Keratinocyte (primary cell): ENCODE measurements at regions not wholly inside any gene's neighbourhood (a gene's known extent, or its start where the extent isn't known, plus 50 kb on each side); places are given as distances from the start of the nearest gene placed in this dataset.

Source experiments
- DNase-seq: peaks from one replicate; pipeline ENCODE4 v3.0.0-alpha.2; 2011; ENCODE audit warnings: low read depth, missing footprints, low spot score
- FAIRE-seq: peaks from 2 replicates; lab custom pipeline; 2011; peaks lifted over from hg19 to GRCh38; lab: Jason Lieb, UNC
- H2AFZ ChIP-seq: 2 replicates; pipeline ENCODE4 v1.6.0; 2012; ENCODE audit warnings: low read length, control low read depth, inconsistent platforms; ENCODE audit not compliant: control insufficient read depth
- H3K27ac ChIP-seq: 2 replicates; pipeline ENCODE4 v1.5.1; 2011; ENCODE audit warnings: low read length; ENCODE audit not compliant: control insufficient read depth, insufficient read depth
- H3K27me3 ChIP-seq: 3 replicates; pipeline ENCODE4 v1.6.0; 2011; ENCODE audit warnings: low read length; ENCODE audit not compliant: control insufficient read depth, insufficient read depth; ENCODE audit errors: extremely low read depth
- H3K36me3 ChIP-seq, 2 experiments: 2 replicates in 1 of 2; 3 replicates in 1 of 2; pipeline ENCODE4 v1.5.1; 2011; ENCODE audit warnings: low read length in 2 of 2, mild to moderate bottlenecking in 1 of 2; ENCODE audit not compliant: control insufficient read depth in 2 of 2, insufficient read depth in 2 of 2; ENCODE audit errors: extremely low read depth in 1 of 2
- H3K4me1 ChIP-seq: 3 replicates; pipeline ENCODE4 v1.5.1; 2011; ENCODE audit warnings: low read length; ENCODE audit not compliant: control insufficient read depth, insufficient read depth; ENCODE audit errors: extremely low read depth
- H3K4me2 ChIP-seq: 3 replicates; pipeline ENCODE4 v1.6.0; 2011; ENCODE audit warnings: low read depth, low read length; ENCODE audit not compliant: control insufficient read depth, insufficient read depth; ENCODE audit errors: extremely low read depth
- H3K4me3 ChIP-seq, 3 experiments: fragments of 200-600 bp in 1 of 3; sonication (generic) in 1 of 3; 2 replicates in 2 of 3; 3 replicates in 1 of 3; pipeline ENCODE4 v1.5.1; 2011 to 2016; ENCODE audit warnings: low read length in 3 of 3, mild to moderate bottlenecking in 3 of 3, control low read depth in 2 of 3, inconsistent platforms in 1 of 3, low read depth in 1 of 3, mixed read lengths in 1 of 3, mixed run types in 1 of 3, moderate library complexity in 1 of 3; ENCODE audit not compliant: control insufficient read depth in 2 of 3, insufficient read depth in 2 of 3; ENCODE audit errors: extremely low read depth in 1 of 3
- H3K79me2 ChIP-seq: 2 replicates; pipeline ENCODE4 v1.6.0; 2012; ENCODE audit warnings: low read length; ENCODE audit not compliant: control insufficient read depth, insufficient read depth
- H3K9ac ChIP-seq: 3 replicates; pipeline ENCODE4 v1.6.0; 2011; ENCODE audit warnings: low read length; ENCODE audit not compliant: control insufficient read depth, insufficient read depth; ENCODE audit errors: extremely low read depth
- H3K9me1 ChIP-seq: 3 replicates; pipeline ENCODE4 v1.6.0; 2011; ENCODE audit warnings: low read length; ENCODE audit not compliant: control insufficient read depth, insufficient read depth; ENCODE audit errors: extremely low read depth
- H3K9me3 ChIP-seq: 2 replicates; pipeline ENCODE4 v1.5.1; 2012; ENCODE audit warnings: low read depth, low read length; ENCODE audit not compliant: control insufficient read depth
- H4K20me1 ChIP-seq: 3 replicates; pipeline ENCODE4 v1.6.0; 2011; ENCODE audit warnings: low read length; ENCODE audit not compliant: control insufficient read depth, insufficient read depth; ENCODE audit errors: extremely low read depth
- EZH2 ChIP-seq: IDR thresholded peaks from one replicate; pipeline ENCODE4 v1.6.1; 2012; ENCODE audit warnings: inconsistent platforms, mild to moderate bottlenecking, low read length, moderate library complexity
- dilution Hi-C: fragments of 300-500 bp; cut with MboI; formaldehyde crosslinking; loops from one replicate; pipeline ENCODE4 v1.7.0; 2020; ENCODE audit warnings: low sequenced_read_pairs; ENCODE audit not compliant: extremely low pct_ligation_motif_present
- TF ChIP-seq, protein P1 (sequence below), 3 experiments: IDR thresholded peaks in 1 of 3; conservative IDR thresholded peaks in 1 of 3; optimal IDR thresholded peaks in 1 of 3; 2 replicates in 2 of 3; 3 replicates in 1 of 3; pipeline versions ENCODE3 to v1.5.1; 2011; ENCODE audit warnings: low read length in 3 of 3, mild to moderate bottlenecking in 3 of 3, moderate library complexity in 2 of 3, control low read depth in 1 of 3, inconsistent platforms in 1 of 3; ENCODE audit not compliant: insufficient read depth in 2 of 3; ENCODE audit errors: extremely low read depth in 1 of 3

DNA sequence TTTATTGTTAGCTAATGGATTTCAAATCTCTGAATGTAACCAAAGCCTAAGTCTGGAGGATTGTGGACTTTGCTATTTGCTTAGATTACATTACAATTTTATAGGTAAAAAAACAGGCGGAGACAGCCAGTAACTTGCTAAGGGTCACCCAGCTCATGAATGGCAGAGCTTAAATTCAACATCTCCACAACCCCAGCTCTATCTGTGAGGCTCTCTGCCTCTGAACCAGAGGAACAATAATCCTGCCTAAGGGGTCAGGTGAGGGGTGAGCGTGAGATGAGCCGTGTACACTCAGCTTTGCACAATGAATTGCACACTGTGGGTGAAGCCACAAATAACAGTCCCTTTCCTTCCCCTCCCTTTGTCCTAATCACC is 69.8 kb upstream of the SPATA12 start:
- Histone ChIP-seq H3K9ac (no peak overlapping the region), H3K4me3 (no peak overlapping the region), H2AFZ (no peak overlapping the region), H3K36me3 (no peaks in the 10 kb centered on the region), H3K4me2 (no peak overlapping the region), H3K27ac (no peak overlapping the region), H4K20me1 (no peaks in the 10 kb centered on the region), H3K4me1 (no peaks in the 10 kb centered on the region), H3K27me3 (no peaks in the 10 kb centered on the region), H3K9me1 (no peaks in the 10 kb centered on the region), H3K9me3 (no peaks in the 10 kb centered on the region), H3K79me2 (no peaks in the 10 kb centered on the region)
- no peak for FAIRE-seq
- DNase-seq, result no peak
- TF ChIP-seq, protein P1, sequence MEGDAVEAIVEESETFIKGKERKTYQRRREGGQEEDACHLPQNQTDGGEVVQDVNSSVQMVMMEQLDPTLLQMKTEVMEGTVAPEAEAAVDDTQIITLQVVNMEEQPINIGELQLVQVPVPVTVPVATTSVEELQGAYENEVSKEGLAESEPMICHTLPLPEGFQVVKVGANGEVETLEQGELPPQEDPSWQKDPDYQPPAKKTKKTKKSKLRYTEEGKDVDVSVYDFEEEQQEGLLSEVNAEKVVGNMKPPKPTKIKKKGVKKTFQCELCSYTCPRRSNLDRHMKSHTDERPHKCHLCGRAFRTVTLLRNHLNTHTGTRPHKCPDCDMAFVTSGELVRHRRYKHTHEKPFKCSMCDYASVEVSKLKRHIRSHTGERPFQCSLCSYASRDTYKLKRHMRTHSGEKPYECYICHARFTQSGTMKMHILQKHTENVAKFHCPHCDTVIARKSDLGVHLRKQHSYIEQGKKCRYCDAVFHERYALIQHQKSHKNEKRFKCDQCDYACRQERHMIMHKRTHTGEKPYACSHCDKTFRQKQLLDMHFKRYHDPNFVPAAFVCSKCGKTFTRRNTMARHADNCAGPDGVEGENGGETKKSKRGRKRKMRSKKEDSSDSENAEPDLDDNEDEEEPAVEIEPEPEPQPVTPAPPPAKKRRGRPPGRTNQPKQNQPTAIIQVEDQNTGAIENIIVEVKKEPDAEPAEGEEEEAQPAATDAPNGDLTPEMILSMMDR (optimal IDR thresholded peaks at IDR 0.05 in 1 of 3, IDR thresholded peaks at IDR 0.05 in 1 of 3, conservative IDR thresholded peaks at IDR 0.05 in 1 of 3; ENCODE audit: extremely low read depth in 1 of 3, insufficient read depth in 2 of 3, low read length in 3 of 3), result no peak
- TF ChIP-seq EZH2, result no peak
- dilution Hi-C loops, result loop anchor here (25.0 kb wide), 2 partner anchors 97 to 278 kb away; no protein-coding TSS in a partner anchor

DNA sequence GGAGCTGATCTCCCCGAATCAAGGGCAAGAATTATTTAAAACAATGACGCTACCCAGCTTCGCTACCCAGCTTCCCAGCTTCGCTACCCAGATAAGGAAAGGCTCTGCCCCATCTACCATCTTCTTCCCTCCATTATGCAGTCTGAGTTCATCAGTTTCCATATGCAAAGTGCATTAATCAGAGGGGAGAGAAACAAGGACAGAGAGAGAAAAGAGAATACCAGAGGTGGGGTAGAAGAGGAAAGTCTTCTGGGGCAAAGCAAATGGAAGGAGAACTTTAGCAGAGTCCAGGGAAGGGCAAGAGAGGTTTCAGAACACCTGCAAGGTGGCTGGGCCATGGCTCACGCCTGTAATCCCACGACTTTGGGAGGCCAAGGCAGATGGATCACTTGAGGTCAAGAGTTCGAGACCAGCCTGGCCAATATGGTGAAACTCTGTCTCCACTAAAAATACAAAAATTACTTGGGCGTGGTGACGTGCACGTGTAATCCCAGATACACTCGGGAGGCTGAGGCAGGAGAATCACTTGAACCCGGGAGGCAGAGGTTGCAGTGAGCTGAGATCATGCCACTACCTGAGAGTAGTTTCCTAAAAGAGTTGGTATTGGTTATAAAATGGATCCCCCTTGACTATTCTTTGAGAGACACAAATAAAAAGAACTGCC is 70.4 kb upstream of the SPATA12 start:
- H3K79me2 ChIP-seq, result no peaks in the 10 kb centered on the region
- dilution Hi-C loops, result loop anchor here (25.0 kb wide), 2 partner anchors 97 to 278 kb away; no protein-coding TSS in a partner anchor
- no peaks in the 10 kb centered on the region for H3K9me1 ChIP-seq
- no peak for DNase-seq
- H3K9me3 ChIP-seq, result no peaks in the 10 kb centered on the region
- H3K9ac ChIP-seq, result no peak overlapping the region
- no peak for TF ChIP-seq EZH2
- TF ChIP-seq, protein P1 (optimal IDR thresholded peaks at IDR 0.05 in 1 of 3, IDR thresholded peaks at IDR 0.05 in 1 of 3, conservative IDR thresholded peaks at IDR 0.05 in 1 of 3; ENCODE audit: extremely low read depth in 1 of 3, insufficient read depth in 2 of 3, low read length in 3 of 3), result no peak
- no peaks in the 10 kb centered on the region for H3K36me3 ChIP-seq
- H2AFZ ChIP-seq, result no peak overlapping the region
- H3K4me1 ChIP-seq, result no peaks in the 10 kb centered on the region
- no peaks in the 10 kb centered on the region for H3K27me3 ChIP-seq
- H3K4me2 ChIP-seq, result no peak overlapping the region
- H4K20me1 ChIP-seq, result no peaks in the 10 kb centered on the region
- no peak overlapping the region for H3K4me3 ChIP-seq
- FAIRE-seq, result no peak
- no peak overlapping the region for H3K27ac ChIP-seq
